ENCODE measurements at regions not wholly inside any gene's neighbourhood (a gene's known extent, or its start where the extent isn't known, plus 50 kb on each side); places are given as distances from the start of the nearest gene placed in this dataset. TPM values are rescaled to one million over a fixed set of nuclear protein-coding genes. Genes with fewer than 3 reads are reported as not detected.
"Not testable (repeated sequence)": the region's sequence is repeated elsewhere in the genome, so short reads cannot be mapped to it uniquely, and the experiment has no call there.

GRCh38 chr15:101965860-101966259 is 153.9 kb downstream of the OR4F15 start:
- not testable (repeated sequence) for H3K4me2 ChIP-seq (ENCODE audit: low read depth, low read length, poor library complexity, severe bottlenecking); H4K20me1 ChIP-seq (ENCODE audit: insufficient read depth, low read depth, low read length); H2AFZ ChIP-seq (ENCODE audit: low read length); H3K9ac ChIP-seq (ENCODE audit: low read length); H3K27me3 ChIP-seq (ENCODE audit: low read length); H3K4me1 ChIP-seq (ENCODE audit: low read length); H3K36me3 ChIP-seq (ENCODE audit: insufficient read depth, low read length); H3K9me2 ChIP-seq (replicated peaks; ENCODE audit: insufficient read depth, low read length); H3K9me3 ChIP-seq (ENCODE audit: low read length); H3K4me3 ChIP-seq (ENCODE audit: low read length); H3K27ac ChIP-seq (ENCODE audit: low read length); H3K79me2 ChIP-seq (ENCODE audit: low read length)
- DNase-seq, result peak; percentile 21

- H3K9ac ChIP-seq (ENCODE audit: low read length); H3K9me2 ChIP-seq (replicated peaks; ENCODE audit: insufficient read depth, low read length); H4K20me1 ChIP-seq (ENCODE audit: insufficient read depth, low read depth, low read length); H3K4me3 ChIP-seq (ENCODE audit: low read length); H3K9me3 ChIP-seq (ENCODE audit: low read length); H3K36me3 ChIP-seq (ENCODE audit: insufficient read depth, low read length); H3K79me2 ChIP-seq (ENCODE audit: low read length); H3K27ac ChIP-seq (ENCODE audit: low read length); H2AFZ ChIP-seq (ENCODE audit: low read length); DNase-seq; H3K4me1 ChIP-seq (ENCODE audit: low read length); H3K4me2 ChIP-seq (ENCODE audit: low read depth, low read length, poor library complexity, severe bottlenecking); H3K27me3 ChIP-seq (ENCODE audit: low read length): not testable (repeated sequence)
These were observed 155.4 kb downstream of the OR4F15 start for GRCh38 chr15:101967364-101967763.

- H2AFZ ChIP-seq (ENCODE audit: low read length); H3K4me2 ChIP-seq (ENCODE audit: low read depth, low read length, poor library complexity, severe bottlenecking); H4K20me1 ChIP-seq (ENCODE audit: insufficient read depth, low read depth, low read length); H3K79me2 ChIP-seq (ENCODE audit: low read length); H3K36me3 ChIP-seq (ENCODE audit: insufficient read depth, low read length); H3K9me3 ChIP-seq (ENCODE audit: low read length); DNase-seq; H3K4me1 ChIP-seq (ENCODE audit: low read length); H3K9me2 ChIP-seq (replicated peaks; ENCODE audit: insufficient read depth, low read length); H3K27me3 ChIP-seq (ENCODE audit: low read length); H3K9ac ChIP-seq (ENCODE audit: low read length); H3K4me3 ChIP-seq (ENCODE audit: low read length); H3K27ac ChIP-seq (ENCODE audit: low read length): not testable (repeated sequence)
These were observed 158.6 kb downstream of the OR4F15 start for GRCh38 chr15:101970605-101971004.

- H3K9me3 ChIP-seq (ENCODE audit: low read length); H4K20me1 ChIP-seq (ENCODE audit: insufficient read depth, low read depth, low read length); H3K9ac ChIP-seq (ENCODE audit: low read length); H3K27me3 ChIP-seq (ENCODE audit: low read length); H2AFZ ChIP-seq (ENCODE audit: low read length); H3K36me3 ChIP-seq (ENCODE audit: insufficient read depth, low read length); DNase-seq; H3K27ac ChIP-seq (ENCODE audit: low read length); H3K79me2 ChIP-seq (ENCODE audit: low read length); H3K9me2 ChIP-seq (replicated peaks; ENCODE audit: insufficient read depth, low read length); H3K4me2 ChIP-seq (ENCODE audit: low read depth, low read length, poor library complexity, severe bottlenecking); H3K4me3 ChIP-seq (ENCODE audit: low read length); H3K4me1 ChIP-seq (ENCODE audit: low read length): not testable (repeated sequence)
These were observed 165.3 kb downstream of the OR4F15 start for GRCh38 chr15:101977281-101977680.

- DNase-seq, result peak; percentile 17
- H3K4me1 ChIP-seq (ENCODE audit: low read length); H3K9ac ChIP-seq (ENCODE audit: low read length); H3K9me3 ChIP-seq (ENCODE audit: low read length); H3K4me2 ChIP-seq (ENCODE audit: low read depth, low read length, poor library complexity, severe bottlenecking); H4K20me1 ChIP-seq (ENCODE audit: insufficient read depth, low read depth, low read length); H2AFZ ChIP-seq (ENCODE audit: low read length); H3K79me2 ChIP-seq (ENCODE audit: low read length); H3K9me2 ChIP-seq (replicated peaks; ENCODE audit: insufficient read depth, low read length); H3K4me3 ChIP-seq (ENCODE audit: low read length); H3K27ac ChIP-seq (ENCODE audit: low read length); H3K27me3 ChIP-seq (ENCODE audit: low read length); H3K36me3 ChIP-seq (ENCODE audit: insufficient read depth, low read length): not testable (repeated sequence)
These were observed 168.4 kb downstream of the OR4F15 start for GRCh38 chr15:101980206-101980910.

Small RNAs in the stretch of these regions (small RNA-seq; reads per million reads assigned to genes)
- gene AC140725.2 (not detected), gene MIR6859-3 (not detected)

Measured in Karpas-422 (cell line).